Duodenal mucosa (tissue), 2 donors: ENCODE measurements at regions not wholly inside any gene's neighbourhood (a gene's known extent, or its start where the extent isn't known, plus 50 kb on each side); places are given as distances from the start of the nearest gene placed in this dataset.

Experiments used
- H3K27ac ChIP-seq: one replicate; pipeline ENCODE4 v1.7.0; 2013; ENCODE audit warnings: low read depth, low read length
- H3K27me3 ChIP-seq, 2 donors: one replicate each; pipeline ENCODE4 v1.7.0; 2013; ENCODE audit warnings: low read length in 2 of 2, control low read depth in 1 of 2; ENCODE audit not compliant: insufficient read depth in 2 of 2, control insufficient read depth in 1 of 2
- H3K36me3 ChIP-seq, 2 donors: one replicate each; pipeline ENCODE4 v1.7.0; 2013; ENCODE audit warnings: low read length in 2 of 2, control low read depth in 1 of 2; ENCODE audit not compliant: insufficient read depth in 2 of 2, control insufficient read depth in 1 of 2
- H3K4me1 ChIP-seq, 2 donors: one replicate each; pipeline ENCODE4 v1.7.0; 2013; ENCODE audit warnings: low read length in 2 of 2, control low read depth in 1 of 2; ENCODE audit not compliant: insufficient read depth in 2 of 2, control insufficient read depth in 1 of 2
- H3K4me3 ChIP-seq, 2 donors: one replicate each; pipeline ENCODE4 v1.7.0; 2013; ENCODE audit warnings: low read length in 2 of 2, low read depth in 1 of 2
- H3K9ac ChIP-seq, 2 donors: one replicate each; pipeline ENCODE4 v1.7.0; 2013; ENCODE audit warnings: low read length in 2 of 2, low read depth in 1 of 2
- H3K9me3 ChIP-seq, 2 donors: one replicate each; pipeline ENCODE4 v1.7.0; 2013; ENCODE audit warnings: low read length in 2 of 2, control low read depth in 1 of 2; ENCODE audit not compliant: control insufficient read depth in 1 of 2

- Histone ChIP-seq H3K27me3 (peaks cover 19 to 20% of the 10 kb centered on the region in 2 donors), H3K36me3 (no peaks in the 10 kb centered on the region), H3K4me3 (no peak overlapping the region), H3K9me3 (no peaks in the 10 kb centered on the region), H3K9ac (no peak overlapping the region), H3K27ac (no peak overlapping the region), H3K4me1 (no peaks in the 10 kb centered on the region)
These were observed 52.0 kb upstream of the GATA5 start for GRCh38 chr20:62527781-62528180.

- Histone ChIP-seq H3K4me1 (no peaks in the 10 kb centered on the region), H3K4me3 (no peak overlapping the region), H3K27ac (no peak overlapping the region), H3K27me3 (peaks cover 5 to 9% of the 10 kb centered on the region in 2 donors), H3K36me3 (no peaks in the 10 kb centered on the region), H3K9ac (no peak overlapping the region), H3K9me3 (no peaks in the 10 kb centered on the region)
These were observed 53.4 kb upstream of the GATA5 start for GRCh38 chr20:62528983-62529891.

- Histone ChIP-seq H3K9me3 (no peaks in the 10 kb centered on the region), H3K36me3 (no peaks in the 10 kb centered on the region), H3K27me3 (peaks cover 4 to 6% of the 10 kb centered on the region in 2 donors), H3K9ac (no peak overlapping the region), H3K4me1 (no peaks in the 10 kb centered on the region), H3K27ac (no peak overlapping the region), H3K4me3 (no peak overlapping the region)
These were observed 54.3 kb upstream of the GATA5 start for GRCh38 chr20:62529896-62530642.

- Histone ChIP-seq H3K27me3 (peaks cover 0 to 6% of the 10 kb centered on the region in 2 donors), H3K9ac (no peak overlapping the region), H3K4me1 (no peaks in the 10 kb centered on the region), H3K36me3 (no peaks in the 10 kb centered on the region), H3K27ac (no peak overlapping the region), H3K9me3 (no peaks in the 10 kb centered on the region), H3K4me3 (no peak overlapping the region)
These were observed 54.8 kb upstream of the GATA5 start for GRCh38 chr20:62530643-62531032.

DNA sequence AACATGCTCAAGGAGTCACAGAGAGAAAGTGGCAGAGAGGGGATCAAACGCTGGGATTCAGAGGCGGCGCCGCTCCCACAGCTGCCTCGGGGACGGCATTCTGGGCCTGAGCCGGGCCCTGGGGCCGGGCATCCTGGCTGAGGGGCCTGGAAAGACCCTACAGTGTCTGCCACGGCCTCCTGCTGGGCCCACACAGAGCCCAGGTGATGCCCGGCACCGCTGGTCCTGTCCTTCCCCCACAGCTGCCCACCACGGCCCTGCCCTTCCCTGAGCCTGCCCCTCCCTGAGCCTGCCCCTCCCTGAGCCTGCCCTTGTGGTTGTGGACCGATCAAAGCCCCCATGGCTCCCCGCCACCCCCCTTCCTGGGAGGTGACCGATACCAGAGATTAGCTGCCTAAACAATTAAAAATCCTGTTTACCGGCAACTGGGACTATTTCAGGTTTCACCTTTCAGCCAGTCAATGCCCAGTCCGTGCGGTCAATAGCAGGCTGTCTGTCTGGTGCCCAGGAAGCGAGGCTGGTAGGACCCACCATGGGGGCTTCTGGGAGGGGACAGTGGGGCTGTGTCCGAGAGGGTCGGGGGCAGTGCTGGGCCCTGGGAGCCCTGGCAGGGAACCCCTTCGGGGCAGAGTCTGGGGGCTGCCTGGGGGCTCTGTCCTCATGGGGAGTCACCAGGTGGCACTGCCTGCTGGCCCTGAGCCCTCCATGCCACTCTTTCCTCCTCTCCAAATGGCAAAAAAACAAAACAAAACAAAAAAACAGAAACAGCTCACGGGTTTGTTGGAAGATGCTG lies 55.4 kb upstream of the GATA5 start:
- Histone ChIP-seq H3K4me3 (no peak overlapping the region), H3K9me3 (no peaks in the 10 kb centered on the region), H3K27me3 (peaks cover 0 to 6% of the 10 kb centered on the region in 2 donors), H3K27ac (no peak overlapping the region), H3K36me3 (no peaks in the 10 kb centered on the region), H3K9ac (no peak overlapping the region), H3K4me1 (no peaks in the 10 kb centered on the region)

- no peaks in the 10 kb centered on the region for H3K4me1 ChIP-seq
- no peaks in the 10 kb centered on the region for H3K9me3 ChIP-seq
- no peak overlapping the region for H3K4me3 ChIP-seq
- H3K36me3 ChIP-seq, result no peaks in the 10 kb centered on the region
- no peak overlapping the region for H3K9ac ChIP-seq
- H3K27ac ChIP-seq, result no peak overlapping the region
- H3K27me3 ChIP-seq, result peaks cover 0 to 7% of the 10 kb centered on the region in 2 donors
These were observed 57.1 kb upstream of the GATA5 start for GRCh38 chr20:62532921-62533320.

- H3K4me3 ChIP-seq, result no peak overlapping the region
- peaks cover 0 to 13% of the 10 kb centered on the region in 2 donors for H3K27me3 ChIP-seq
- no peaks in the 10 kb centered on the region for H3K9me3 ChIP-seq
- H3K27ac ChIP-seq, result no peak overlapping the region
- H3K36me3 ChIP-seq, result no peaks in the 10 kb centered on the region
- H3K9ac ChIP-seq, result no peak overlapping the region
- no peaks in the 10 kb centered on the region for H3K4me1 ChIP-seq
These were observed 58.0 kb upstream of the GATA5 start for GRCh38 chr20:62533591-62534495.

- Histone ChIP-seq H3K36me3 (no peaks in the 10 kb centered on the region), H3K27ac (no peak overlapping the region), H3K9me3 (no peaks in the 10 kb centered on the region), H3K27me3 (peaks cover 0 to 15% of the 10 kb centered on the region in 2 donors), H3K9ac (no peak overlapping the region), H3K4me1 (no peaks in the 10 kb centered on the region), H3K4me3 (no peak overlapping the region)
These were observed 58.9 kb upstream of the GATA5 start for GRCh38 chr20:62534526-62535221.

GRCh38 chr20:62535282-62535811 lies 59.6 kb upstream of the GATA5 start:
- Histone ChIP-seq H3K9me3 (no peaks in the 10 kb centered on the region), H3K27ac (no peak overlapping the region), H3K36me3 (no peaks in the 10 kb centered on the region), H3K4me1 (no peaks in the 10 kb centered on the region), H3K9ac (no peak overlapping the region), H3K4me3 (no peak overlapping the region), H3K27me3 (peaks cover 0 to 17% of the 10 kb centered on the region in 2 donors)
